Gastrocnemius medialis (tissue), 4 donors: ENCODE measurements at regions not wholly inside any gene's neighbourhood (a gene's known extent, or its start where the extent isn't known, plus 50 kb on each side); places are given as distances from the start of the nearest gene placed in this dataset.
A peak's percentile ranks its signal among the peaks of the same experiment; 100 is the strongest.

ENCODE experiments used
- ATAC-seq, 2 donors: fragments of 150-250 bp; one replicate each; pipeline ENCODE4 v1.9.1; 2016
- DNase-seq, 2 donors: peaks; one replicate each; pipeline ENCODE4 v3.0.0-alpha.2; 2019
- H3K27ac ChIP-seq, 4 donors: fragments of 200-600 bp; sonication (generic); 1 replicate in 1 of 4; 2 replicates in 3 of 4; pipeline ENCODE4 v1.5.1; 2016 to 2018; ENCODE audit warnings: mild to moderate bottlenecking in 2 of 4, moderate library complexity in 1 of 4
- H3K27me3 ChIP-seq, 3 donors: fragments of 200-600 bp; sonication (generic) in 2 of 3; 1 replicate in 1 of 3; 2 replicates in 2 of 3; pipeline versions ENCODE4 v1.5.1 to v1.6.0; 2016 to 2019; ENCODE audit warnings: mild to moderate bottlenecking in 1 of 3, moderate library complexity in 1 of 3
- H3K36me3 ChIP-seq, 2 donors: fragments of 200-600 bp; sonication (generic) in 1 of 2; one replicate each; pipeline ENCODE4 v1.5.1; 2017 to 2018
- H3K4me1 ChIP-seq, 2 donors: fragments of 200-600 bp; sonication (generic) in 1 of 2; one replicate each; pipeline ENCODE4 v1.5.1; 2016 to 2017; ENCODE audit warnings: mild to moderate bottlenecking in 2 of 2
- H3K4me3 ChIP-seq, 4 donors: fragments of 200-600 bp; sonication (generic) in 3 of 4; 1 replicate in 1 of 4; 2 replicates in 3 of 4; pipeline ENCODE4 v1.5.1; 2016 to 2019; ENCODE audit warnings: mild to moderate bottlenecking in 2 of 4
- H3K9me3 ChIP-seq, 3 donors: fragments of 200-600 bp; sonication (generic) in 2 of 3; 1 replicate in 1 of 3; 2 replicates in 2 of 3; pipeline ENCODE4 v1.5.1; 2016 to 2019
- POLR2A ChIP-seq, 2 donors: fragments of 450-650 bp; IDR thresholded peaks; one replicate each; pipeline ENCODE4 v1.6.1; 2017; ENCODE audit warnings: antibody characterized with exemption in 2 of 2, mild to moderate bottlenecking in 2 of 2, moderate library complexity in 2 of 2
- in situ Hi-C, 4 donors: fragments of 200-750 bp; cut with MboI; loops; one replicate each; pipeline versions ENCODE4 v1.15.0 to v1.8.0; 2017; ENCODE audit warnings: low sequenced_read_pairs in 4 of 4
- intact Hi-C: fragments of 100-400 bp; cut with DNase I; formaldehyde crosslinking; loops from one replicate; pipeline ENCODE4 v1.15.1; 2023; ENCODE audit warnings: low total_unique reads
- TF ChIP-seq, protein P1 (sequence below), 5 experiments: fragments of 450-650 bp in 3 of 5; fragments of 200-600 bp in 2 of 5; sonication (generic) in 2 of 5; IDR thresholded peaks in 4 of 5; conservative IDR thresholded peaks in 1 of 5; 1 replicate in 4 of 5; 2 replicates in 1 of 5; pipeline ENCODE4 v1.5.1; 2016 to 2019; ENCODE audit warnings: antibody characterized with exemption in 5 of 5, mild to moderate bottlenecking in 3 of 5, moderate library complexity in 3 of 5

DNA sequence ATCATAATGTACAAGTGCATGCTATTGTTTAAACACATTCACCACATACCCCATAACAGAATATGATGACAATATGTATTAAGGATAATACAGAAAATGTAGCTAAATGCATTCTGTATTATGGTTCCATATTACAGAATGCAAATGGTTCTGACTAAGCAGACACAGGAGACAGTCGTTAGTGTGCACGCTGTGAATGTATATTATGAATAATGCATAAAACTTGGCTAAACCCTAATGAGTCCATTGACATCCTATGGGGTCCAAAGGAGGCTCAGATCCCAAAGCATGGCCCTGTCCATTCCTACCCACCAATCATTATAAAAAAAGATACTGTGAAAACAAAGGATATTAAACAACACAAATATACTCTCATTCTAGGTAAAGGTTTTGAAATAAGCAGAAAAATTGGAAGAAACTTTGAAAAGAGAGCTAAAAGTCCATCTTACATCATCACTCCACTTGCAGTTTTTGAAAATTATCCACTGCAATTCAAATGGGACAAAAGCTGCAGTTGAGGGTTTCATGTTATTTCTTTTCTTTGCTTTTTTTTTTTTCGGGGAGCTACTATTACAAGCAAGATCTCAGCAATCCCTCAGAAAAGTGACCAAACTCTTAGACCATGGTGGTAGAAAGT lies 415.1 kb downstream of the BCAT1 start:
- H3K4me1 ChIP-seq: peaks cover 3 to 9% of the 10 kb centered on the region in 2 donors
- no peaks in the 10 kb centered on the region for H3K9me3 ChIP-seq
- TF ChIP-seq, protein P1, sequence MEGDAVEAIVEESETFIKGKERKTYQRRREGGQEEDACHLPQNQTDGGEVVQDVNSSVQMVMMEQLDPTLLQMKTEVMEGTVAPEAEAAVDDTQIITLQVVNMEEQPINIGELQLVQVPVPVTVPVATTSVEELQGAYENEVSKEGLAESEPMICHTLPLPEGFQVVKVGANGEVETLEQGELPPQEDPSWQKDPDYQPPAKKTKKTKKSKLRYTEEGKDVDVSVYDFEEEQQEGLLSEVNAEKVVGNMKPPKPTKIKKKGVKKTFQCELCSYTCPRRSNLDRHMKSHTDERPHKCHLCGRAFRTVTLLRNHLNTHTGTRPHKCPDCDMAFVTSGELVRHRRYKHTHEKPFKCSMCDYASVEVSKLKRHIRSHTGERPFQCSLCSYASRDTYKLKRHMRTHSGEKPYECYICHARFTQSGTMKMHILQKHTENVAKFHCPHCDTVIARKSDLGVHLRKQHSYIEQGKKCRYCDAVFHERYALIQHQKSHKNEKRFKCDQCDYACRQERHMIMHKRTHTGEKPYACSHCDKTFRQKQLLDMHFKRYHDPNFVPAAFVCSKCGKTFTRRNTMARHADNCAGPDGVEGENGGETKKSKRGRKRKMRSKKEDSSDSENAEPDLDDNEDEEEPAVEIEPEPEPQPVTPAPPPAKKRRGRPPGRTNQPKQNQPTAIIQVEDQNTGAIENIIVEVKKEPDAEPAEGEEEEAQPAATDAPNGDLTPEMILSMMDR (IDR thresholded peaks at IDR 0.05 in 4 of 5, conservative IDR thresholded peaks at IDR 0.05 in 1 of 5): no peak
- no peak for TF ChIP-seq POLR2A (IDR thresholded peaks at IDR 0.05)
- H3K36me3 ChIP-seq: no peaks in the 10 kb centered on the region
- no peak overlapping the region for H3K4me3 ChIP-seq
- DNase-seq: no peak
- no peaks in the 10 kb centered on the region for H3K27me3 ChIP-seq
- no peak overlapping the region for H3K27ac ChIP-seq
- intact Hi-C loops: no loop called here
- ATAC-seq: no peak
- in situ Hi-C loops: no loop called here

DNA sequence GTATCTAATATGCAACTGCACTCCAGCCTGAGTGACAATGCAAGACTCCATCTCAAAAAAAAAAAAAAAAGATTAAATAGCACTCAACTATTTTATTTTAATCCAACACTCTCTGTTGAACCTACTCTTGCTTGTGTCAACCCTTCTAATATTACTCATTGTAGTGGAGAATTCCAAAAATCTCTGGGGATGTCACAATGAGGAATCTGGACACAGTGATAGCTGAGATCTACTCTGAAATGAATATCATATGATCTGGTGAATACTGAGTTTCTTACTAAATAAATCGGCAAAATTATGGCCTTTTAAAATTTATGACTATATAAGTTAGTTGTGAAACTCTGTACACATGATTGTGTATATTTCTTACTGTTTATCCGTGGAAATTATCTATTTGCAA lies 418.2 kb downstream of the BCAT1 start:
- intact Hi-C loops: no loop called here
- peak in 1 of 2 donors; percentile 60 for ATAC-seq
- no peak for DNase-seq
- Histone ChIP-seq H3K36me3 (no peaks in the 10 kb centered on the region), H3K27ac (peak overlapping the region in 1 of 4 donors; percentile 42), H3K9me3 (no peaks in the 10 kb centered on the region), H3K4me3 (no peak overlapping the region), H3K27me3 (no peaks in the 10 kb centered on the region), H3K4me1 (peaks cover 0 to 9% of the 10 kb centered on the region in 2 donors)
- in situ Hi-C loops: no loop called here
- no peak for TF ChIP-seq POLR2A (IDR thresholded peaks at IDR 0.05)
- TF ChIP-seq, protein P1 (IDR thresholded peaks at IDR 0.05 in 4 of 5, conservative IDR thresholded peaks at IDR 0.05 in 1 of 5): no peak

DNA sequence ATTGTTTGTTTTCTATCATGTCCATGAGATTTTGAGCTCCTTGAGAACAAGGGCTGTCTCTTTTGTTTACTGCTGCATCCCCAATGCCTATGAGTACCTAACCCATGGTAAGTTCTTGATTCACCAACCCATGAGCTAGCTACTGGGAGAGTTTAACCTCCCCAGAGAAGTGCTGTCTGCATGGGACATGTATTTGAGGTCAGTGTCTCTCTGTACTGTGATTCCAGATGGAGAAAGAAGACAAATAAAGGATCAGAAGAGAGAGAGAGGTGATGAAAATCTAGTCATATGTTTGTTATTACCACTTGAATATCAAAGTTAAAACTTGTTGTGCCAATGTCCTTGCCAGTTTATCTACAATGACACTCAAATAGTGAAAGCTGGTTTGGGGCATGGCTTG lies 421.8 kb downstream of the BCAT1 start:
- ATAC-seq: no peak
- in situ Hi-C loops: no loop called here

DNA sequence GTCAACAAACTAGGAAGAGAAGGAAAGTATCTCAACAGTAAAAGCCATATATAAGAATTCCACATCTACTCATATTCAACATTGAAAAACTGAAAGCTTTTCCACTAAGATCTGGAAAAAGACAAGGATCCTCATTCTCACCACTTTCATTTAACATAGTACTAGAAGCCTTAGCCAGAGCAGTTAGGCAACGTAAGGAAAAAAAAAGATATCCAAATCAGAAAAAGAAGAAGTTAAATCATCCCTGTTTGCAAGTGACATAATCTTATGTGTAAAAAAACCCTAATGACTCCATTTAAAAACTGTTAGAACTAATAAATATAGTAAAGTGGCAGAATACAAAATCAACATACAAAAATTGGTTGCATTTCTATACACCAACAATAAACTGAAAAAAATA lies 426.2 kb downstream of the BCAT1 start:
- no peak overlapping the region for H3K4me3 ChIP-seq
- no peaks in the 10 kb centered on the region for H3K27me3 ChIP-seq
- no peaks in the 10 kb centered on the region for H3K36me3 ChIP-seq
- in situ Hi-C loops (no loop called here), intact Hi-C loops (no loop called here)
- ATAC-seq (no peak), DNase-seq (no peak)
- no peak overlapping the region for H3K27ac ChIP-seq
- H3K4me1 ChIP-seq: no peaks in the 10 kb centered on the region
- TF ChIP-seq, protein P1 (IDR thresholded peaks at IDR 0.05 in 4 of 5, conservative IDR thresholded peaks at IDR 0.05 in 1 of 5): no peak
- TF ChIP-seq POLR2A (IDR thresholded peaks at IDR 0.05): no peak
- H3K9me3 ChIP-seq: peaks cover 0 to 7% (median 0%) of the 10 kb centered on the region in 3 donors

More for the DNA sequence above, 421.8 kb downstream of the BCAT1 start:
- Histone ChIP-seq H3K36me3 (no peaks in the 10 kb centered on the region), H3K27me3 (no peaks in the 10 kb centered on the region), H3K9me3 (no peaks in the 10 kb centered on the region), H3K27ac (no peak overlapping the region), H3K4me1 (peaks cover 0 to 9% of the 10 kb centered on the region in 2 donors), H3K4me3 (no peak overlapping the region)
- intact Hi-C loops: no loop called here
- DNase-seq: no peak
- TF ChIP-seq, protein P1 (IDR thresholded peaks at IDR 0.05 in 4 of 5, conservative IDR thresholded peaks at IDR 0.05 in 1 of 5): no peak
- TF ChIP-seq POLR2A (IDR thresholded peaks at IDR 0.05): no peak

DNA sequence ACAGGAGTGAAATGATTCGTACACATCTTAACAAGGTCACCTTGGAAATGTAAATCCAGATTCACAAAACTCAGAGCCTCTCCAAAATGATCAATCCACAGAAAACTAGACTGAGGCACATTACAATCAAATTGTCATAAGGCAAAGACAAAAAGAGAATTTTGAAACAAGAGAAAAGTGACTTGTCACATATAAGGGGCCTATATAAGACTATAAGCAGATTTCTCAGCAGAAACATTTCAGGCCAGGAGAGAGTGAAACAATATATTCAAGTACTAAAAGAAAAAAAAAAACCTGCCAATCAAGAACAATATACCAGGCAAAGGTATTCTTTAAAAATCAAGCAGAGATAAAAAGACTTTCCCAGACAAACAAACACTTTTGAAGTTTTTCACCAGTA lies 429.1 kb downstream of the BCAT1 start:
- in situ Hi-C loops: no loop called here
- intact Hi-C loops: no loop called here
- H3K36me3 ChIP-seq: no peaks in the 10 kb centered on the region
- H3K27ac ChIP-seq: no peak overlapping the region
- no peak for ATAC-seq
- H3K4me1 ChIP-seq: no peaks in the 10 kb centered on the region
- H3K27me3 ChIP-seq: no peaks in the 10 kb centered on the region
- TF ChIP-seq, protein P1 (IDR thresholded peaks at IDR 0.05 in 4 of 5, conservative IDR thresholded peaks at IDR 0.05 in 1 of 5): no peak
- no peak overlapping the region for H3K4me3 ChIP-seq
- H3K9me3 ChIP-seq: peaks cover 0 to 7% (median 0%) of the 10 kb centered on the region in 3 donors
- no peak for DNase-seq
